GM12891 (cell line): ENCODE measurements at regions not wholly inside any gene's neighbourhood (a gene's known extent, or its start where the extent isn't known, plus 50 kb on each side); places are given as distances from the start of the nearest gene placed in this dataset.
"Not testable (repeated sequence)": the region's sequence is repeated elsewhere in the genome, so short reads cannot be mapped to it uniquely, and the experiment has no call there.

Experiments
- DNase-seq: peaks from one replicate; pipeline ENCODE4 v3.0.0; 2011; ENCODE audit warnings: low spot score; ENCODE audit not compliant: insufficient read length
- FAIRE-seq: peaks from 2 replicates; lab custom pipeline; 2011; peaks lifted over from hg19 to GRCh38; lab: Jason Lieb, UNC
- PAX5 ChIP-seq: IDR thresholded peaks from 2 replicates; pipeline ENCODE4 v1.6.1; 2011; ENCODE audit warnings: low read length, moderate library complexity, mild to moderate bottlenecking; ENCODE audit not compliant: insufficient read depth, severe bottlenecking
- POLR2A ChIP-seq: IDR thresholded peaks from 2 replicates; pipeline ENCODE4 v1.6.1; 2011; ENCODE audit warnings: low read depth, low read length, control low read depth
- POLR2AphosphoS5 ChIP-seq: IDR thresholded peaks from 2 replicates; pipeline ENCODE4 v1.6.1; 2011; ENCODE audit warnings: low read depth, low read length, control low read depth
- POU2F2 ChIP-seq: IDR thresholded peaks from 2 replicates; pipeline ENCODE4 v1.6.1; 2011; ENCODE audit warnings: low read depth, mild to moderate bottlenecking, control low read depth, low read length, moderate library complexity
- SPI1 ChIP-seq: IDR thresholded peaks from 2 replicates; pipeline ENCODE4 v1.6.1; 2011; ENCODE audit warnings: low read depth, low read length, control low read depth
- TAF1 ChIP-seq: IDR thresholded peaks from 2 replicates; pipeline ENCODE4 v1.6.1; 2011; ENCODE audit warnings: low read depth, low read length, control low read depth

DNA sequence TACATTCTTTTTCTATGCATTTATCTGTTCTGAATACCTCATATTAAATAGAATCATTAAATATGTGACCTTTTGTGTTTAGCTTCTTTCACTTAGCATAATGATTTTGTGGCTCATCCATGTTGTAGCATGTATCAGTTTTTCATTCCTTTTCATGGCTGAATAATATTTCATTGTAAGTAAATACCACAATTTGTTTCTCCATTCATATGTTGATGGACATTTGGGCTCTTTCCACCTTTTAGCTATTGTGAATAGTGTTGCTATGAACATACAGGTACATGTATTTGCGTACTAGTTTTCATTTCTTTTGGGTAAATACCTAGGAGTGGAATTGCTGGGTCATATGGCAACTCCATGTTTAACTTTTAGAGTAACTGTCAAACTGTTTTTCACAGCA, 85.1 kb downstream of the GNL3L start:
- TF ChIP-seq POLR2AphosphoS5, result no peak
- TF ChIP-seq POU2F2, result no peak
- TF ChIP-seq POLR2A, result no peak
- no peak for DNase-seq
- no peak for FAIRE-seq

DNA sequence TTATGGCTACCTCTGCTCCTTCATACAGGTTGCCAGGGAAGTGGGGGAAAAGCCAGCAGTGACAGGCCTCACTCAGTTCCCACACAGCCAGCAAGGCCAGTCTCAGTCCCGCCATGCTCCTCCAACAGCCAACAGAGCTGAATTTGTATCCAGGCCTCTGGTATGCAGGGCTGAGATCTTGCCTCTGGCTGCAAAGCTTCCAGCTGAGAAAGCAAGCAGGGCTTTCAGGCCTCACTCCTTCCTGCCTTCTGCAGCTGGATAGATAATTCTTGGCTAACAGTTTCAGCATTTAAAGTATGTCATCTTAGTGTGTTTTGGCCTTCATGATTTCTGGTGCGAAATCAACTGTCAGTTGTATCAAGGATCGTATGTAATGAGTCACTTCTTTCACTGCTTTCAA, 103.6 kb downstream of the GNL3L start:
- DNase-seq, result no peak
- FAIRE-seq, result no peak
- TF ChIP-seq SPI1, result no peak
- TF ChIP-seq POLR2AphosphoS5, result no peak
- no peak for TF ChIP-seq POU2F2
- TF ChIP-seq PAX5, result no peak
- TF ChIP-seq TAF1, result no peak
- no peak for TF ChIP-seq POLR2A

DNA sequence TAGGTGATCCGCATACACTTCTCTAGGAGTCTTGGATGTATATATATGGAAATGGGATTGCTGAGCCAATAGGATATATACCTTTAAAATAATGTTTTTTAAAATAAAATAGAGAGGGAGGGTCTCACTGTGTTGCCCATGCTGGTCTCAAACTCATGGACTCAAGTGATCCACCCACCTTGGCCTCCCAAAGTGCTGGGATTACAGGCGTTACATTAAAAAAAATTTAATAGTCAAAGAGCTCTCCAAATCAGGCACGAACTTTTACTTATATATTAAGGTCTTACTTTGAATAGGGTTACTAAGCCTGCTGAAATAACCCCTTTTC, 109.0 kb downstream of the GNL3L start:
- no peak for DNase-seq
- no peak for FAIRE-seq
- TF ChIP-seq TAF1 (no peak), POLR2A (no peak)

DNA sequence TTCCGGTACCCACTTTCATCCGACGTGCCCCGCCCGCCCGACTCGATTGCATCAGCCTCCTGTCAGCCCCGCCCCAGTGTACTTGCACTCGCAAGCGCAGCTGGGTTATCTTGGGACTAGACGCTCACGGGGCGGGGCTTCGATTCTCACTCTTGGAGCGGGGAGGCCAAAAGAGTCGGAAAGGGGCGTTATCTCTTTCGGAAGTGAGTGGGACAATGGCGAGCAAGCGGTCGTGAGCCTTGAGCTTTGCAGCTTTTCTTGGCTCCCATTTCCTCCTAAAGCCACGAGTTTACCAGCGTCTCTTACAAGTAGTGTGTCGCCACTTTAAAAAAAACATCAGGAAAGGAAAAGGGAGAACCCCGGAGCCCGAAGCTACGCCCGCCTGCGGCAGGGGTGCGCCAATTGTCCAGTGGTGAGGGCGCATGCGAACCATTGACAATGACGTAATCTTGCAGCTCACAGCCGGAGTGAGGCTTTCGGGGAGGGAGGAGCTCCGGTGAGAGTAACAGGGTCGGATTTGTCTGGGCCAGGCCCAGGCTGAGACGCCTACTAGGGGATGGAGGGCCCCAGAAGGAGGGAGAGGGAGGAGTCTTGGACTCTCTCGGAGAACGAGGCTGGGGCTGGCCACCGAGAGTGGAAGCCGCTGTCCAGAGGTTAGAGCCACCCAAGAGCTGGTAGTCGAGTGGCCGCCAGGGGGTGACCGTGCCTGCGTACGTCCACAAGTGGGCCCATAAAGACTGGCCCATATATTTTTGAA, 109.5 kb downstream of the GNL3L start:
- TF ChIP-seq SPI1, result no peak
- peak; percentile 65; the same call in 1 of the 2 replicates for TF ChIP-seq POLR2AphosphoS5
- peak; percentile 67 for TF ChIP-seq TAF1
- TF ChIP-seq PAX5, result no peak
- TF ChIP-seq POLR2A, result peak; percentile 41; the same call in 1 of the 2 replicates
- 0 out of 2 replicates have a peak, but pooled peaks have one; percentile 8 for TF ChIP-seq POU2F2
- peak; percentile 94 for FAIRE-seq
- DNase-seq, result peak; percentile 42

DNA sequence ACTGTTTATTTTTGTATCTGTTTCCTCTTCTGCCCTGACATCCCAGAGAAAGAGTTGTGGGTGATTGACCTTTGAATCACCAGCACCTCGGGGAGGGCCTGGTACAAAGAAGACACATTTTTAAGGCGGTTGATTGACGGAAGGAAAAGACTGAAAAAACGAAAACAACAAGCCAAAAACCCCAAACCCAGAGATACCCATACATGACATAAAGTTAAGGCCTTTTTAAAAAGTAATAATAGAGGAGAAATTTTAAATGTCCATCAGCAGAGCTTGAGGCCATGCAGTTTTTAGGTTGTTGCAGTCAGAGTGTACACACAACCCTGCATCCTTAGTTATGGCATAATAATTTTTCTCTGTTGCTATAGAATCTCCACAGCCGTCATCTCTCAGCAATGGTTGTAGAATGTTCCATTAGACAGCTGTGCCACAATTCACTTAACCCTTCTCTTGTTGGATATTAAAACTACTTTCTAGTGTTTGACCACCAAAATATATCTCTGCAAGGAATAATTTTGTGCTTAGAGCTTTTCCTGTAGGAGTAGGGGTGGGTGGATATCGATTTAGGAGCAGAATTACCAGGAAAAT, 110.2 kb downstream of the GNL3L start:
- DNase-seq, result no peak
- TF ChIP-seq POLR2AphosphoS5, result no peak
- no peak for TF ChIP-seq PAX5
- no peak for TF ChIP-seq POU2F2
- no peak for TF ChIP-seq SPI1
- TF ChIP-seq POLR2A, result no peak
- TF ChIP-seq TAF1, result no peak
- FAIRE-seq, result no peak

DNA sequence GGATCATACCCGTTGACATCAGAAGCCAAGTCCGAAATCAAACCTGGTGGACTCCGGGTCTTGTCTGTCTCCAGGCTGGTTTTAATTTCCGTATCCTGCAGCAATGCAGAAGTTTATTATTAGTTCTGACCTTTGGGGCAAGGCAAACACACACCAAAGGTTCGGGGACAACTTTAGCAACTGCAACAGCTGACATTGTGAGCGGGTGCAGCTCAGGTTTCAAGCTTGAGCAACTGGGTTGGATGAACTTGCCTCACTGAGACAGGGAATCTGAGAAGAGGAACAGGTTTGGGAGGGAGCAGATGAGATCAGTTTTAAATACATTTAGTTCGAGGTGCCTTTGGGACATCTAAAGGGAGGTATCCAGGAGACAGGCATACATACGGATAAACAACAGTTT, 110.7 kb downstream of the GNL3L start:
- DNase-seq, result no peak

DNA sequence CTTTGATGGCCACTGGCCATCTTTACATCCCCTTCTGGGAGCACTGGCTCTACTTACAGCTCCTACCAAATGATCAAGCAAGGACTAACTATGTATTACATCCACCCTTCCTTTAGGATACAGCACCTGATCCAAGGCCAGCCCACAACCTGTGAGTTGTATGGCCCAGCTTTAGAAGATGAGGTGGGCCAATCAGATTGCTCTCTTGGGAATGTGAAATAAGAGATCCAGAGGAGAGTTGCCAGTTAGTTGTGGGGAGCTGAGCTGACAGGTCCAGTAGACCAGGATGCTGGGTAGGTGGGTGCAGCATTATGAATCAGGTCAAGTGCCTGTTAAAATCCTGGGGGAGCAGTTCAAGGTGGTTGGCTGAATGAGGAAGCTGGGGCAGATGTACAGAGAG, 111.5 kb downstream of the GNL3L start:
- DNase-seq (no peak), FAIRE-seq (no peak)
- TF ChIP-seq SPI1 (no peak), POLR2A (no peak), POU2F2 (no peak), PAX5 (no peak), POLR2AphosphoS5 (no peak), TAF1 (no peak)

More for the DNA sequence above, 110.7 kb downstream of the GNL3L start:
- TF ChIP-seq PAX5, result no peak
- TF ChIP-seq POLR2A, result no peak
- no peak for TF ChIP-seq TAF1
- TF ChIP-seq POU2F2, result no peak
- no peak for TF ChIP-seq POLR2AphosphoS5
- TF ChIP-seq SPI1, result no peak
- no peak for FAIRE-seq

DNA sequence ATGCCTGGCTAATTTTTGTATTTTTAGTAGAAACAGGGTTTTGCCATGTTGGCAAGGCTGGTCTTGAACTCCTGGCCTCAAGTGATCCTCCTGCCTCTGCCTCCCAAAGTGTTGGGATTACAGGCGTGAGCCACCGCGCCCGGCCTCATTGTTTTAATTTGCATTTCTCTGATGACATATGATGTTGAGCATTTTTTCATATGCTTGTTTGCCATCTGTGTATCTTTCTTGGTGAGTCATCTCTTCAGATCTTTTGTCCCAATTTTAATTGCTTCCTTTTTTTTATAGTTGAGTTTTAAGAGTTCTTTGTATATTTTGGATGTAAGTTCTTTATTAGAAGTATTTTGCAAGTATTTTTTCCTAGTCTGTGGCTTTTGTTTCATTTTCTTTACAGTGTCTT, 117.6 kb downstream of the GNL3L start:
- DNase-seq, FAIRE-seq: not testable (repeated sequence)

DNA sequence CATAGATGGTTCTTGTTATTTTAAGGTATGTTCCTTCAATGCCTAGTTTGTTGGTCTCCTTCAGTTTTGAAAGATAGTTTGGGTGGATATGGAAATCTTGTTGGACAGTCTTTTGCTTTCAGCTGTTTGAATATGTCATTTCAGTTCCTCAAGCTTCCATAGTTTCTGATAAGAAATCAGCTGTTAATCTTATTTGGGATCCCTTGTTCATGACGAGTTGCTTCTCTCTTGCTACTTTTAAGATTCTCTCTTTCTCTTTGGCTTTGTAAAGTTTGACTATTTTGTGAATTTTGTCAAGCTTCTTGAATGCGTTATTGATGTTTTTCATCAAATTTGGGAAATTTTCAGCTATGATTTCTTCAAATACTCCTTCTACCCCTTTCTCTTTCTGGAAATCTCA, 129.5 kb downstream of the GNL3L start:
- DNase-seq (no peak), FAIRE-seq (no peak)
- TF ChIP-seq PAX5 (no peak), POLR2AphosphoS5 (no peak), SPI1 (no peak), POLR2A (no peak), TAF1 (no peak), POU2F2 (no peak)

DNA sequence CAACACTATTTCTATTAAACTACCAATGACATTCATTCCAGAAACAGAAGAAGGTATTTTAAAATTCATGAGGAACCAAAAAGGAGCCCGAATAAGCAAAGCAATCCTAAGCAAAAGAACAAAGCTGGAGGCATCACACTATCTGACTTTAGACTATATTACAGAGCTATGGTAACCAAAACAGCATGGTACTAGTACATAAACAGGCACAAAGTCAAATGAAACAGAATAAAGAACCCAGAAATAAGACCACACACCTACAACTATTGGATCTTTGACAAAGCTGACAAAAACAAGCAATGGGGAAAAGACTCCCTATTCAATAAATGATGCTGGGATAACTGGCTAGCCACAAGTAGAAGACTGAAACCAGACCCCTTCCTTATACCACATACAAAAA, 122.3 kb downstream of the ITIH6 start:
- DNase-seq (no peak), FAIRE-seq (no peak)

More for the DNA sequence above, 122.3 kb downstream of the ITIH6 start:
- TF ChIP-seq POU2F2 (no peak), POLR2AphosphoS5 (no peak), PAX5 (no peak), POLR2A (no peak)
